GM19239 (cell line): ENCODE measurements at regions not wholly inside any gene's neighbourhood (a gene's known extent, or its start where the extent isn't known, plus 50 kb on each side); places are given as distances from the start of the nearest gene placed in this dataset.
"Not testable (repeated sequence)": the region's sequence is repeated elsewhere in the genome, so short reads cannot be mapped to it uniquely, and the experiment has no call there.

ENCODE experiments used
- DNase-seq: peaks from one replicate; pipeline ENCODE4 v3.0.0; 2011; ENCODE audit warnings: low spot score; ENCODE audit not compliant: insufficient read length
- FAIRE-seq: peaks from 2 replicates; lab custom pipeline; 2011; peaks lifted over from hg19 to GRCh38; lab: Jason Lieb, UNC

DNA sequence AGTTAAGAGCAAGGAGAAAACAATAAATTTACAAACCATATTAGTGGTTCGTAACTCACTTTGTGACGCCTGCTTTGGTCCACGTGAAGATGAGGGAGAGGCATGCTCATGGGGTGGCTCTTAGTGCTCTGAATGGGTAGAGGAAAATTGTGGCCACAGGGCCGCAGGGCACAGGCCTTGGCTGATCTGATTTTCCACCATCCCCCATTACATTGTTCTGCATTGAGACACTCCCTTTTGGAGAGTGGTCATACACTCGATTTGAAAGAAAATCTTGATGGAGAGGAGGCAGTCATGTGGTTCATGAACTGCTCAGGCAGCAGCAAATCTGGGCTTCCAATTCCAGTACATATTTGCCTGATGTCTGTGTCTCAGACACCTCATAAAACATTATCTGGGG lies 815.2 kb downstream of the UQCRFS1 start:
- no peak for FAIRE-seq

DNA sequence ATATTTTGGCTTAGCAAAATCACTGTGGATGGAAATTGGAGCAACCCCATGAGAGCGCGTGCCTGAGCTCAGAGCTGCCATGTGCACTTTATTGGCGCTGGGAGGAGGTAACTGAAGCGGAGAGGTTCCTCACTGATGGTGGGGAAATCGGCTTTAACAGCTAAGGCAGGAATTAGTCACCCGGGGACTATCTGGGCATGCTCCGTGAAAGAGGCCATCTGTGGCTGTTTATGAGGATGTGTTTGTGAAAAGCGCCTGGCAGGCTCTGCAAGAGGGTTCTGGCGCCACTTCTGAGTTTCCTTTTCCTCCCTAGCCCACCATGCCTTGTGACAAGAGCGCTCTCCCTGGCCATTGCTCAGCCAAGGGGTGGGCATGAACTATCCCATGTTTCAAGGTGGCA lies 815.6 kb downstream of the UQCRFS1 start:
- DNase-seq = no peak
- FAIRE-seq = no peak

More for the DNA sequence above, 815.2 kb downstream of the UQCRFS1 start:
- DNase-seq = no peak

DNA sequence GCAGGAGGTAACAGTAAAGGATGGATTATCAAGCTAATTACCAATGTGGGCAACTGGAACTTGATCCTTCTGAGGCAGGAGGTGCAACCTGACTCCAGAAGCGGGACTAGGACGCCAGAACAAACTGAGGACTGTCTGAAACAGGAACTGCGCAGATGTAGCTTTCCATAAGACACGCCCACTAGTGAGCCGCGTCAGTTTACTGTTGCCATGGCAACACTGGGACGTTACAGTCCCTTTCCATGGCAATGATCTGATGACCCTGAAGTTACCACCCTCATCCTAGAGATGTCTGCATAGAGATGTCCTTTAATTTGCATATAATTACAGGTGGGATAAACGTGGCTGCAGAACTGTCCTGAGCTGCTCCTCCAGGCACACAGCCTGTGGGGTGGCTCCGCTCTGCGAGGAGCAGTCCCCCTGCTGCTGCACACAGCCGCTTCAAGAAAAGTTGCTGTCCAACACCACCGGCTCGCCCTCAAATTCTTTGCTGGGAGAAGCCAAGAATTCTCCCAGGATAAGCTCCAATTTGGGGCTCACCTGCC lies 816.6 kb downstream of the UQCRFS1 start:
- FAIRE-seq = no peak
- DNase-seq = no peak

DNA sequence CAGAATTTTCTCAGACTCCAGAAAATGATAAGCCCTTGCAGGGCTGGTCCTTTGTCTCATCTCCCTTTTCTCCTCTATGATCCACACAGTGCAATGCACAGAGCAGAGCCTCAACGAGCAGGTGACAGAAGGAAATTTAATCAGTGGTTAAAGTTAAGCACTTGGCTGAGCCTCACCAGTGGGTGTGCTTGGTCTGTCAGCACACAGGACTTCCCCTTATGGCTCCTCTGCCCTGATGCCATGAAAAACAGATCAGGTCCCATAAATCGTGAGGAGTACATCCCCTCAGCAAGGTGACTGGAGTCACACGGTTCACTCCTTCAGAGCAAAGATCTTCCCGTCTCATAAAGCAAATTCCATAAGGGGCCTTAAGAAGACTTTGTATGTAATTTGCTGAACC lies 818.2 kb downstream of the UQCRFS1 start:
- no peak for FAIRE-seq
- no peak for DNase-seq

DNA sequence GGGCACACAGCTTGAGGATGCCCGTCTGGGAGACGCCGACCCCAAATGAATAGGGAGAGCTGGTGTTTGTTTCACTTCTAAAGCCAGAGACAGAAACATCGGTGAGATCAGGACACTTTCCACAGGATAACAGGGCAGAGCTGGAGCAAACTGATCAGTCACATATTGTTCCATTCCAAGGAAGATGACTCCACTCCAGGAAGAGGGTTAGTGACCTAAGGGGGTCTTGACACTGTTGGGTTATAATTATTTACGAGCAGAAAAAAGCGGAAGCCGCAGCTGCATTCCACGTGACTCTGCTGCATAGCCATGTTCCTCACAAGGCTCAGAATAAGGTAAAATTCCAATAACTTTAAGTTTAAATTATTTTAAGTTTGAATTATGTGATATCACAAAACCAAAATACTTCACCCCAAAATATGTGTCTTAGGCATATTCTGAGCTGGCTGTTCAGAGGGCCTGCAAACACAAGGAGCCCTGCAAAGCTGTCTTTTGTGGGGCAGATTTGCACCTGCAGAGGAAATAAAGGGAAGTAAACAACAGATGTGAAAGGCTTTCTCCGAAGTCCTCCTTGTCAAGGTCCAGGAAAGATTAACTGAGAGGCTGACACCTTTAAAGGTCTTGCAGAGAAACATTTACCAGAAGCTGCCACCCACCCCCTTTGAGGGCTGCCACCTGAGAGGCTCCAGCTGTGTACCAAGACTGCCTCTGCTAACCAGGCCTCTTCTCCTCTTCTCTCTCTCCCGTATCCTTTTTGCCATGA lies 819.2 kb downstream of the UQCRFS1 start:
- FAIRE-seq (no peak), DNase-seq (no peak)

DNA sequence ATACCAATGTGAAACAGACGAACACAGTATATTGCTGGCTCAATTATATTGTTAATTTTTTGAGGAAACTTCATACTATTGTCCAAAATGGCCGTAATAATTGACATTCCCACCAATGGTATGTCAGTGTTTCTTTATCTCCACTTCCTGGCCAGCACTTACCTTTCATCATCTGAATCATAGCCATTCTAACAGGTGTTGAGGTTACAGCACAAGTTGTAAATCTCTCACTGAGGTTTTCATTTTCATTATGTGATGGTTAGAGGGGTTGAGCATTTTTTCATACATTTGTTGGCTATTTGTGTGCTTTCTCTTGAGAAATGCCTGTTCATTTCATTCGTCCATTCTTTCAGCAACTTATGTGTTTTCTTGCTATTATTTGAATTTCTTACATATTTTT lies 824.0 kb downstream of the UQCRFS1 start:
- DNase-seq = no peak
- no peak for FAIRE-seq

DNA sequence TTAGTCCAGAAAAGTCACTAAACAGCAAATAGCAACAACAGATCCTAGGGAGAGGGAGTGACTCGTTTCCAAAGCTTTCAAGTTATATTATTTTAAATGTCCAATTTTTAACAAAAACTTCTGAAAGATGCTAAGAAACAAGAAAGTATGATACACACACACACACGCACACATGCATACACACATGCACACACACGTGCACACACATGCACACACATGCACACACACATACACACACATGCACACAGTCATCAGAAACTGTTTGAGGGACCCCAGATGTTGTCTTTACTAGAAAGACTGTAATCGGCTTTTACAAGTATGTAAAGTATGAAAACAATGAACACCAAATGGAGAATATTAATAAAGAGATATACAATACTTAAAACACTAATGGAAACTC lies 825.4 kb downstream of the UQCRFS1 start:
- DNase-seq (no peak), FAIRE-seq (no peak)

DNA sequence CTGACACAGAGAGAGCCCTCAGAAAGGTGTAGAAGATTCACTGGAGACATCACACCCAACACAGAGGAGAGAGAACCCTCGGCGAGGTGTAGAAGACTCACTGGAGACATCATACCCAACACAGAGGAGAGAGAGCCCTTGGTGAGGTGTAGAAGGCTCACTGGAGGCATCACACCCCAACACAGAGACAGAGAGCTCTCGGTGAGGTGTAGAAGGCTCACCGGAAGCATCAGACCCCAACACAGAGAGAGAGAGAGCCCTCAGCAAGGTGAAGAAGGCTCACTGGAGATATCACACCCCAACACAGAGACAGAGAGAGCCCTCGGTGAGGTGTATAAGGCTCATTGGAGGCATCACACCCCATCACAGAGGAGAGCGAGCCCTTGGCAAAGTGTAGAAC lies 826.5 kb downstream of the UQCRFS1 start:
- no peak for DNase-seq
- FAIRE-seq = no peak

DNA sequence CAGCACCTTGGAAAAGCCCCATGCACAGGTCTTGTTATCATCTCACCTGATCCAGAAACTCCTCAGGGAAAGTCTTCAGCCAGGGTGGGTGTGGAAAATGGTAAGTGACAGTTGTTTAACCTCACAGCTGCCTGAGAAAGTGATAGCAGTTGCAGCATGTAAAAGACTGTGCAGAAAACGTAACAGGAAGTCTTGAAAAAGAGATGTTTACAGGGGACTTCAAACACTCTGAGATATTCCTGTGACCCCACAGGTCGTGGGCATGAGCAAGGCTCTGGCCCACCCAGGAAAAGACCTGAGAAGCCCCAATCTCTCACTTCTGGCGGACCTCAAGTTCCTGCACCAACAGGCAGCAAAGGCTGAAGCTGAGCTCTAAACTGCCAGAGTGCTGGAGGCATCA lies 826.9 kb downstream of the UQCRFS1 start:
- FAIRE-seq (no peak), DNase-seq (no peak)

DNA sequence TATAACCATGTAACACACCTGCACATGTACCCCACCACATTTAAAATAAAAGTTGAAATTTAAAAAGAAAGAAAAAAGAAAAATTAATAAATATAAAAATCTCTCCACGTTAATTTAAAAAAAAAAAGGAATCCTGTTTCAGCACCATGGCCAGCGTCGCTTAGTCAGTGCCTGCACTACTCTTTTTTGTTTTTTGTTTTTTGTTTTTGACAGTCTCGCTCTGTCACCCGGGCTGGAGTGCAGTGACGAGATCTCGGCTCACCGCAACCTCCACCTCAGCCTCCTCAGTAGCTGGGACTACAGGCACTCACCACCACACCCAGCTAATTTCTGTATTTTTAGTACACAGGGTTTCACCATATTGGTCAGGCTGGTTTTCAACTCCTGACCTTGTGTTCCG lies 835.9 kb downstream of the UQCRFS1 start:
- FAIRE-seq = no peak
- no peak for DNase-seq

DNA sequence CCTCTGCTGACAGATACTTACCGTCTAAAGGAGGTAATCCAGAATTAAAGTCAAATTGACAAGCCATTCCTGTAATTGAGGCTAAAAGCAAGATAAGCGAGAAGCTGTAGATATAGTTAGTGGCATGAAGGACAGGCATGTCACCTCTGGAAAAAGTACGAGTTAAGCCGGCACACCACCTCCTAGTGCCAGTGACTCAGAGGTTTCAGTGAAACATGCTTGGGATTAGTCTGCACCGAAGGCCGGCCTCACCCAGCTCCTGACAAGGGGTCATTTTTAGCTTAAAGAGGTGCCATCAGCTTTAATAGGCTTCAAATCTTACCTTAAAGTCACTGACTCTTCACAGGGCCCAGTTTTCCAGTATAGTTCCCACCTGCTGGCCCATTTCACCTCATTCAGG lies 838.0 kb downstream of the UQCRFS1 start:
- no peak for DNase-seq
- no peak for FAIRE-seq

DNA sequence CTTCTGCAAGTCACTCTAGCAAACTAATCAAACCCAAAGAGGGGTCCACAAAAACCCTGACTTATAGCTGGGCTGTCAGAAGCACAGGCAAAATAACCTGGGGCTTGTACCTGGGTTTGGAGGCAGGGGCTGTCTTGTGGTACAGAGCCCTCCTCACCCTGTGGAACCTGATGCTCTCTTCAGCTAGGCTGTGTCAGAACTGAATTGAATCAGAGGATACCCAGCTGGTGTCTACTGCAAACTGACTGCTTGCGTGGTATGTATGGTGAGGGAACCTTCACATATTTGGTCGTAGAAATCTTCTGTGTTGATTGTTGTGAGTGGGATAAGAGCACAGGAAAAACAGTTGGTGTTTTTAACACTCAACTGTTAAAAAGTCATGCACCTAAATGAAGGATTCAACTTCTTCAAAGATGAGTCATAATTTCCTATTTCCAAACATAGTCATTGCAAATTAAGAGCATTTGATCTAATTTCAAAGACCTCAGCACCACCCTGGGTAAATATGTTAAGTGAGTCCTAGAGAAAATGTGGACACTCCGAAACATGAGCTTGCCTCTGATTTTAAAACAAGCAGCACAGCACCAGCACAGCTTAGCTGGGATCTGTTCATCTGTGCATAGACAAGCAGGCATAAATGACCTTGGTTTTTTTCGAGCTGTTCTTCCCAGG lies 840.2 kb downstream of the UQCRFS1 start:
- FAIRE-seq (no peak), DNase-seq (no peak)

DNA sequence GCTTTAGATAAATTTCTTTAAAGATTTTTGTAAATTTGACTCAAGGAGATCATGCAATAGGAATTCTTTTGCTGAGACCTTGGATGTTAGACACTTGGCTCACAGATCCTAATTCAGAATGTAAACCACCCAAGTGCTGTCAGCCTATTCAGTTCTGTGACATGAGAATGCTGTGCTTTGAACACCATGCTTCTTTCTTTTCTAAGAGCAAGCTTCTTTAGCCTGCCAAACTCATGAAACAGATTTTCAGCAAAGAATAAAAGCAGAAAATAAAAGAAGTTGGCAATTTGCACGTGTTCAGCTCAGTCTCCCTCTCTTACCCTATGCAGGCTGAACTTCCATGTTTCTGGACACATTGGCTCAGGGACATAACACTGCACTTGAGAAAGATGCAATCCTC lies 845.8 kb downstream of the UQCRFS1 start:
- no peak for FAIRE-seq
- no peak for DNase-seq

DNA sequence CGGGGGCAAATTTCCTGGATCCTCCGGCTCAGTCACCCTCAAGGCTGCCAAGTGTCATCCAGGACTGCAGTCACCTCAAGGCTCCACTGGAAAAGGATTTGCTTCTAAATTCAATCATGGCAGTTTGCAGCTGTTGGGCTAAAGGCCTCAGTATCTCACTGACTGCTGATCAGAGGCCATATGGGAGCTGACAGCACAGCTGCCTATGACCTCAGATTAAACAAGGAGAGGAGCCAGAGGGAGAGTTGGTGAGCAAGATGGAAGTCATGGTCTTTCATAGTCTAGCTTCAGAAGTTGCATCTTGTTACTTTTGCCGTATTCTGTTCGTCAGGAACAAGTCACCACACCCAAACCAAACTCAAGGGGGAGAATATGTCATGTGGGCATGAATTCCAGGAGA lies 849.7 kb downstream of the UQCRFS1 start:
- no peak for FAIRE-seq
- no peak for DNase-seq

DNA sequence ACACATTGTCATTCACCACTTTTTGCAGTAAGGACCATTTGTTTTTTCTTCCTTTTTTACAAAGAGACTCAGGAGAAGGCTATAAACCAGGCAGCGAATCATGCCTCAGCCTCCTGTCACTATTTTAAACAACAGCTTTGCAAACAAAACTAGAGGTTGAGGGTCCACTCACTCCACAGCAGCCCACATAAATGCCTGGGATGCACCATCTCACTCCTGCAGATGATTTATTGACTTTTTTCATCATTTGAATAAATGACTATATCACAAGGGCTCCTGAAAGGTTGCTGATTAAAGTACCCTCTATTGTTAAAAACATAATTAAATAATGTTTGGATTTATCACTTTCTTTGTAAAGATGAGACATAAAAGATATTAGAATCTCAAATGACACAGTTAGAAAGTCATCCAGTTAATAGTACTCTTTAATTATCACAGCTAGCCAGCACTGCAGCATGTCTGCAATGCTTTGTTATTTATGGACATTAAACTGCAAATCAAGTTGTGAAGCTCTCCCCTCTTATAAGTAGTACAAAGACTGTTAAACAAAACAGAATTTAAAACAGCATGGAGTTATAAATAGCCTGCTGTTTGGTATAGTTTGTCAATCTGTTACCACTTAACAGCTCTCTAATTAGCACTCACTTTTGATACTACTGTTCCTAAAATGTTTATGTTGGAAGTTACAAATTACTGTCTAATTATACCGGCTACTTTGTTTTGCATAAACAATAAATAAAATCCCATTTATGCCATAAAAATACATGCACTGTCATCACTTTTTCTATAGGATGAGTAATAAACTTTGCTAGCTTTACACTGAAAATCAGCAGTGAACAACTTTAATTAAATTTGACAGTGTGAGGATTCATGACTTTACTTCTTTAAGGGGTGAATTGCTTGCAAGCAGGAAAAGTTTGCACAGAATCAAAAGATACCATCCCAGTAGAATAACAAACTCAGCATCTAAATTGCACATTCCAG lies 853.2 kb downstream of the UQCRFS1 start:
- FAIRE-seq (no peak), DNase-seq (no peak)

DNA sequence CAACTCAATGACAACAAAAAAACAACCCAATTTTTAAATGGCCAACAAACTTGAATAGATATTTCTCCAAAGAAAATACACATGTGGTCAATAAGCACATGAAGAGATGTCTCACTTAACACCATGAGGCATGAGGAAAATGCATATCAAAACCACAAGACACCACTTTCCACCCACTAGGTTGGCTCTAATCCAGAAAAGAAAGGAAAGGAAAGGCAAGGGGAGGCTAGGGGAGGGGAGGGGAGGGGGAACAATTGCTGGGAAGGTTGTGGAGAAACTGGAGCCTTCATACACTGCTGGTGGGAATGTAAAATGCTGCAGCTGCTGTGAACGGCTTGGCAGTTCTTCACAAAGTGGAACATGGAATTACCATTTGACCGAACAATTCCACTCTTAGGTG lies 854.3 kb downstream of the UQCRFS1 start:
- FAIRE-seq (no peak), DNase-seq (no peak)

DNA sequence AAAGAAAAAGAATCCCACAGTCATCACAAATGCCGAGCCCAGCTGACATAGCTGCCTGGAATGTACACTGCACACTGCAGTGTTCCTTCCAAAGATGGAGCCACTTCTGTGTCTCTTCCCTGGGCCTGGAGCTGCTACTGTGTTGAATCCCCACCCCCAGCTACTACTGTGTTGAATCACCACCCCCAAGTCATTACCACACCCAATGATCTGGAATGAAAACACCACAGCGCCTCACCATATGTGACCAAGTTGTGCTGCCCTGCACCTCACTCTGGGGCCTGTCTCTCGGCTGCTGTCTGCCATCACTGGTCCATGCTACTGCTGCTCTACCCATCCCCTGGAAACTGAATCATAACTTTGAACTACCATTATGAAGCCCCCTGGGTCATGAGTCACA lies 861.2 kb downstream of the UQCRFS1 start:
- DNase-seq (no peak), FAIRE-seq (no peak)

DNA sequence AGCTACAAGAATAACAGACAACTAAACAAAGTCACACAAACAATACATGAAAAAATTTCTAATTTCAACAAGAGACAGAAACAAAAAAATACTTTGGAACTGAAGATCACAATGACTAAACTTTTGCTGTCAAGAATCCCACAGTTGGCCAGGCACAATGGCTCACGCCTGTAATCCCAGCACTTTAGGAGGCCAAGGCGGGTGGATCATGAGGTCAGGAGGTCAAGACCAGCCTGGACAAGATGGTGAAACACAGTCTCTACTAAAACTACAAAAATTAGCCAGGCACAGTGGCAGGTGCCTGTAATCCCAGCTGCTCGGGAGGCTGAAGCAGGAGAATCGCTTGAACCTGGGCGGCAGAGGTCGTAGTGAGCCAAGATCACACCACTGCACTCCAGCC lies 861.6 kb downstream of the UQCRFS1 start:
- FAIRE-seq = not testable (repeated sequence)

DNA sequence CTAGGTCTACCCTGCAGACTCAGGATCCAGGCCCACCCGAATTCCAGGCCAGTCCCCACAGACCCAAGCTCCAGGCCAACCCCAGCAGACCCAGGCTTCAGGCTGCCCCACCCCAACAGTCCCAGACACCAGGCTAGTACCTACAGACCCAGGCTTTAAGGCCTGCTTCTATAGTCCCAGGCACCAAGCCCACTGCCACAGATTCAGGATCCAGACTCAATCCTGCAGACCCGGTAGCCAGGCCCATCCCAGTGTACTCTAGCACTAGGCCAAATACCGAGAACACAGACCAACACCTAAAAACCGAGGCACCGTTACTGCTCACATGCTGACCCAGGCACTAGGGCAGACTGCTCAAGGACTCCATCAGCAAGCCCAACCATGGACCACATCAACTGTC lies 862.3 kb downstream of the UQCRFS1 start:
- no peak for DNase-seq

More for the DNA sequence above, 861.6 kb downstream of the UQCRFS1 start:
- DNase-seq = not testable (repeated sequence)

DNA sequence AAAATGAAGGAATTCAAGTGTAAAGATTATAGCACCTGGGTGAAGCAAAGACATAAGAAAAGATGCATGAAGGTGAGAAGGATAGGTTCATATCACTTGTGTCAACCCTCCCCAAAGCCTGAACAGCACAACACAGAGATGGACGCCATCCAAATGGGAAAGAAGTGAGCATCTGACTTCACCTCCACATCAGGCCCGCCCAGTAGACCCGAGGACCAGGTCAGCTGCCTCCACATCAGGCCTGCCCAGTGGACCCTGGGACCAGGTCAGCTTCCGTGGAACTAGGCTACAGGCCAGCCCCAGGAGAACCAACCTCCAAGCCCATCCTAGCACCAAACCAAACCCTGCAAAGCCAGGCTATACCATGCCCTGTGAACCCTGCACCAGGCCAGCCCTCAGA lies 862.9 kb downstream of the UQCRFS1 start:
- FAIRE-seq (no peak), DNase-seq (no peak)

More for the DNA sequence above, 862.3 kb downstream of the UQCRFS1 start:
- FAIRE-seq = no peak
